T-helper 2 cell treated with Interferon-gamma antibody and Interleukin-4, amounts not matched to agents 5 μg/mL and 100 μg/mL, for 36 hours (primary cell): ENCODE measurements at regions not wholly inside any gene's neighbourhood (a gene's known extent, or its start where the extent isn't known, plus 50 kb on each side); places are given as distances from the start of the nearest gene placed in this dataset.

Source experiments
- DNase-seq: peaks from one replicate; pipeline ENCODE4 v3.0.0; 2021; ENCODE audit warnings: low spot score
- H3K27ac Mint-ChIP-seq: one replicate; pipeline ENCODE4 v1.8.0; 2021; ENCODE audit warnings: mild to moderate bottlenecking, mixed read lengths
- H3K27me3 Mint-ChIP-seq: one replicate; pipeline ENCODE4 v1.8.0; 2021; ENCODE audit warnings: low read depth, mixed read lengths
- H3K36me3 Mint-ChIP-seq: one replicate; pipeline ENCODE4 v1.8.0; 2021; ENCODE audit warnings: low read depth, mixed read lengths
- H3K4me1 Mint-ChIP-seq: one replicate; pipeline ENCODE4 v1.8.0; 2021; ENCODE audit warnings: low read depth, mixed read lengths
- H3K4me3 Mint-ChIP-seq: one replicate; pipeline ENCODE4 v1.8.0; 2022; ENCODE audit warnings: mild to moderate bottlenecking, moderate library complexity, mixed read lengths
- H3K9me3 Mint-ChIP-seq: one replicate; pipeline ENCODE4 v1.8.0; 2021; ENCODE audit warnings: mixed read lengths

DNA sequence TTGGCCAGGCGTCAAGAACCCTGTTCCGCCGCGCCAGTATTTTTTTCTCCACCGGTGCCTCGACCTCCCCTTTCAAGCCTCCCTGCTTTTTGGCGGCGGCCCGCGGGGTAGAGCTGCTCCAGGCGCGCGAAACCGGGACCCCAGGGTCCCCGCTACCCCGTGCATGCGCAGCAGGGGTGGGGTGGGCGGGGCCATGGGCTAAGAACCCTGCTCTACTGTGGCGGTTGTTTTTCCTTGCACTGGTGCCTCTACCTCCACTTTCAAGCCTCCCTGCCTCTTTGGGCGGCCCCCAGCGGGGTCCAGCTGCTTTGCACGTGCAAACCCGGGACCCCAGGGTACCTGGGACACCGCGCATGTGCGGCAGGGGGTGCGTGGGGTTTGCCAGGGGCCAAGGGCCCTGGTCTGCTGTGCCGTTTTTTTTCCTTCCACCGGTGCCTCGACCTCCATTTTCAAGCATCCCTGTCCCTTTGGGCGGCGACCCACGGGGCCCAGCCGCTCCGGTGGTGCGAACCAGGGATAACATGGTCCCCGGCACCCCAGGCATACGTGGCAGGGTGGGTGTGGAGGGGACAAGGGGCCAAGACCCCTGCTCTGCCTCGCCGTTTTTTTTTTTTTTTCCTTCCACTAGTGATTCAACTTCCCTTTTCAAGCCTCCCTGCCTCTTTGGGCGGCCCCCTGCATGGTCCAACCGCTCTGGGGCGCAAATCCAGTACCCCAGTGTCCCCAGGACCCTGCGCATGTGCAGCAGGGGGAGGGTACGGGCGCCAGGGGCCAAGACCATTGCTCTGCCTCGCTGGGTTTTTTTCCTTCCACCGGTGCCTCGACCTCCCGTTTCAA, 326.8 kb downstream of the ALG10 start:
- Mint-ChIP-seq H3K4me3 (no peak overlapping the region), H3K27me3 (no peaks in the 10 kb centered on the region), H3K27ac (no peak overlapping the region), H3K9me3 (peaks cover 5% of the 10 kb centered on the region), H3K4me1 (no peaks in the 10 kb centered on the region), H3K36me3 (no peaks in the 10 kb centered on the region)
- DNase-seq = no peak

DNA sequence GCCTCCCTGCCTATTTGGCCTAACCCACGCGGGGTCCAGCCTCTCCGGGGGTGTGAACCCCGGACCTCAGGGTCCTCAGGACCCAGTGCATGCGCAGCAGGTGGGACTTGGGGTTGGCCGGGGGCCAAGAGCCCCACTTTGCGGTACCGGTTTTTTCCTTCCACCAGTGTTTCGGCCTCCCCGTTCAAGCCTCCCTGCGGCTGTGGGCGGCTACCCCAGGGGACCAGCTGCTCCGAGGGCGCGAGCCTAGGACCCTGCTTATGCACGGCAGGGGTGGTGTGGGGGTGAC, 327.3 kb downstream of the ALG10 start:
- no peak overlapping the region for H3K4me3 Mint-ChIP-seq
- H3K4me1 Mint-ChIP-seq = no peaks in the 10 kb centered on the region
- peaks cover 5% of the 10 kb centered on the region for H3K9me3 Mint-ChIP-seq
- H3K27me3 Mint-ChIP-seq = no peaks in the 10 kb centered on the region
- H3K27ac Mint-ChIP-seq = no peak overlapping the region
- H3K36me3 Mint-ChIP-seq = no peaks in the 10 kb centered on the region
- no peak for DNase-seq

DNA sequence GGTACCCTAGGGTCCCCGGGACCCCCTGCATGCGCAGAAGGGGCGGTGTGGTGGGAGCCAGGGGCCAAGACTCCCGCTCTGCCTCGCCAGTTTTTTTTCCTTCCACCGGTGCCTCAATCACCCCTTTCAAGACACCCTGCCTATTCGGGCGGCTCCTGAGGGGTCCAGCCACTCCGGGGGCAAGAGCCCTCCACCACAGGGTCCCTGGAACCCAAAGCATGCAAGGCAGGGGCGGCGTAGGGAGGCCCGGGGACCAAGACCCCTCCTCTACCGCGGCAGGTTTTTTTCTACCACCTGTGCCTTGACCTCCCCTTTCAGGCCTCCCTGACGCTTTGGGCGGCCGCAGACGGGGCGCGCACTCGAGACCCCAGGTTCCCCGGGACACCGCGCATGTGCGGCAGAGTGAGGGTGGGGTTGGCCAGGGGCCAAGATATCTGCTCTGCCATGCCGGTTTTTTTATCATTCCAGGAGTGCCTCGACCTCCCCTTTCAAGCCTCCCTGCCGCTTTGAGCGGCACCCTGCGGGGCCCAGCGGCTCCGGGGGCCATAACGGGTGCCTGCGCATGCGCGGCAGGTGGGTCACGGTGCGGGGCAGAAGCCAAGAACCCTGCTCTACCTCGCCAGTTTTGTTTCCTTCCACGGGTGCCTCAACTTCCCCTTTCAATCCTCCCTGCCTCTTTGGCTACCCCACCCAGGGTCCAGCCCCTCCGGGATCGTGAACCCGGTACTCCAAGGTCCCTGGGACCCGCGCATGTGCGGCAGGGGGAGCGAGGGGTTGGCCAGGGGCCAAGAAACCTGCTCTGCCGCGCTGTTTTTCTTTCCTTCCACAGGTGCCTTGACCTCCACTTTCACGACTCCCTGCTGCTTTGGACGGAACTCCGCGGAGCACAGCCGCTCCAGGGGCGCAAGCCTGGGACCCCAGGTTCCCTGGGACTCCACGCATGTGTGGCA, 328.1 kb downstream of the ALG10 start:
- H3K36me3 Mint-ChIP-seq = no peaks in the 10 kb centered on the region
- H3K4me3 Mint-ChIP-seq = no peak overlapping the region

DNA sequence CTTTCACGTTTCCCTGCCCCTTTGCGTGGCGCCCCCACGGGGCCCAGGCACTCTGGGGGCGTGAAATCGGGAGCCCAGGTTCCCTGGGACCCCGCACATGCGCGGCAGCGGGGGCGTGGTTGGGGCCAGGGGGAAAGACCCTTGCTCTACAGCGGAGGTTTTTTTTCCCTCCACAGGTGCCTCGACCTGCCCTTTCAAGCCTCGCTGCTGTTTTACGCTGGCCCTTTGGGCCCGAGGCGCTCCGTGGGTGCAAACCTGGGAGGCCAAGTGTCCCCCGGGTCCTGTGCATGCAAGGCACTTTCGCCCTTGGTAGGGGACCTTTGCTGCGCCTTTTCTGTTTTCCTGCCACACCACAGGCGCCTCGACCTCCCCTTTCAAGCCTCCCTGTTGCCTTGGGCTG, 329.8 kb downstream of the ALG10 start:
- Mint-ChIP-seq H3K27me3 (no peaks in the 10 kb centered on the region), H3K36me3 (no peaks in the 10 kb centered on the region), H3K4me1 (no peaks in the 10 kb centered on the region), H3K4me3 (no peak overlapping the region), H3K27ac (no peak overlapping the region), H3K9me3 (peaks cover 5% of the 10 kb centered on the region)
- no peak for DNase-seq

More for the DNA sequence above, 328.1 kb downstream of the ALG10 start:
- no peaks in the 10 kb centered on the region for H3K4me1 Mint-ChIP-seq
- no peak for DNase-seq
- H3K9me3 Mint-ChIP-seq = peaks cover 5% of the 10 kb centered on the region
- no peaks in the 10 kb centered on the region for H3K27me3 Mint-ChIP-seq
- H3K27ac Mint-ChIP-seq = no peak overlapping the region

DNA sequence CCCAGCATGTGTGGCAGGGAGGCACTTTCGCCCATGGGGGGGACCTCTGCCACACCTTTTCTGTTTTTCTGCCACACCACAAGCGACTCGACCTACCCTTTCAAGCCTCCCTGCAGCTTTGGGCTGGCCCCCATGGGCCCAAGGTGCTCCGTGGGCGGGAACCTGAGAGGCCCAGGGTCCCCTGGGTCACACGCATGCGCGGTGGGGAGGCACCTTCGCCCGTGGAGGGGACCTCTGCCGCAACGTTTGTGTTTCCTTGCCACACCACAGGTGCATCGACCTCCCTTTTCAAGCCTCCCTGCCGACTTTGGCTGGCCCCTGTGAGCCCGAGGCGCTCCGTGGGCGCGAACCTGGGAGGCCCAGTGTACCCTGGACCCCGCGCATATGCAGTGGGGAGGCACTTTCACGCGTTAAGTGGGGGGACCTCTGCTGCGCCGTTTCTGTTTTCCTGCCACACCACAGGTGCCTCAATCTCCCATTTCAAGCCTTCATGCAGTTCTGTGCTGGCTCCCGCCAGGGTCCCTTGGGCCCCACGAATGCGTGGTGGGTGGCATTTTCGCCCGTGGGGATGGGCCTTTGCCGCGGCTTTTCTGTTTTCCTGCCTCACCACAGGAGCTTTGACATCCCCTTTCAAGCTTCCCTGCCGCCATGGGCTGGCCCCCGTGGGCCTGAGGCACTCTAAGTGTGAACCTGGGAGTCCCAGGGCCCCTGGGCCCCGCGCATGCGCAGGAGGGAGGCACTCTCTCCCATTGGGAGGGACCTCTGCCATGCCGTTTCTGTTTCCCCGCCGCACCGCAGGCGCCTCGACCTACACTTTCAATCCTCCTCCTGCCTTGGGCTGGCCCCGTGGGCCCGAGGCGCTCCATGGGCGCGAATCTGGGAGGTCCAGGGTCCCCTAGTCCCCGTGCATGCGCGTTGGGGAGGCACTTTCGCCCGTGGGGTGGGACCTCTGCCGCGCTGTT, 332.2 kb downstream of the ALG10 start:
- no peak for DNase-seq
- Mint-ChIP-seq H3K27ac (no peak overlapping the region), H3K9me3 (no peaks in the 10 kb centered on the region), H3K4me1 (no peaks in the 10 kb centered on the region), H3K4me3 (no peak overlapping the region), H3K36me3 (no peaks in the 10 kb centered on the region), H3K27me3 (no peaks in the 10 kb centered on the region)

DNA sequence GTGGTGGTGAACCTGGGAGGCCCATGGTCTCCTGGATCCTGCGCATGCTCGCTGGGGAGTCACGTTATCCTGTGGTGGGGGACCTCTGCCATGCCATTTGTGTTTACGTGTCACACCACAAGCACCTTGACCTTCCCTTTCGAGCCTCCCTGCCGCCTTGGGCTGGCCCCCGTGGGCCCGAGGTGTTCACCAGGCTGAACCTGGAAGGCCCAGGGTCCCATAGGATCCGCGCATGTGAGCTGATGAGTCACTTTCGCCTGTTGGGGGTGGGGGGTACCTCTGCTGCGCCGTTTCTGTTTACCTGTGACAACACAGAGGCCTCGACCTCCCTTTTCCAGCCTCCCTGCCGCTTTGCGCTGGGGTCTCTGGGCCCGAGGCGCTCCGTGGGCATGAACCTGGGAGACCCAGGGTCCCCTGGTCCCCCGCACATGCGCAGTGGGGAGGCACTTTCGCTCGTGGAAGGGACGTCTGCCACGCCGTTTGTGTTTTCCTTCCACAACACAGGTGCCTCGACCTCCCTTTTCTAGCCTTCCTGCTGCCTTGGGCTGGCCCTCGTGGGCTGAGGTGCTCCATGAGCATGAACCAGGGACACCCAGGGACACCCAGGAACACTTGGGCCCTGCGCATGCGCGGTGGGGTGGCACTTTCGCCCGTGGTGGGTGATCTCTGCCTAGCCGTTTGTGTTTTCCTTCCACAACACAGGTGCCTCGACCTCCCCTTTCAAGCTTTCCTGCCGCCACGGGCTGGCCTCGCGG, 334.1 kb downstream of the ALG10 start:
- no peak overlapping the region for H3K27ac Mint-ChIP-seq
- H3K36me3 Mint-ChIP-seq = no peaks in the 10 kb centered on the region
- no peaks in the 10 kb centered on the region for H3K4me1 Mint-ChIP-seq
- H3K27me3 Mint-ChIP-seq = no peaks in the 10 kb centered on the region
- DNase-seq = no peak
- H3K4me3 Mint-ChIP-seq = no peak overlapping the region
- no peaks in the 10 kb centered on the region for H3K9me3 Mint-ChIP-seq

DNA sequence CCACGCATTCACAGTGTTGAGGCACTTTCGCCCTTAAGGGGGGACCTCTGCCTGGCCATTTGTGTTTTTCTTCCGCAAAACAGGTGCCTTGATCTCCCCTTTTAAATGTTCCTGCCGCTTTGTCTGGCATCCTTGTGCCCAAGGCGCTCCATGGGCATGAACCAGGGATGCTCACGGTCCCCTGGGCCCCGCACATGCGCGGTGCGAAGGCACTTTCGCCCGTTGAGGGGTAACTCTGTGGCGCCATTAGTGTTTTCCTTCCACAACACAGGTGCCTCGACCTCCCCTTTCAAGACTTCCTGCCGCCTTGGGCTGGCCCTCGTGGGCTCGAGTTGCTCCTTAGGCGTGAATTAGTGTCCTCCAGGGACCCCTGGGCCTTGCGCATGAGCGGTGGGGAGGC, 335.5 kb downstream of the ALG10 start:
- no peak for DNase-seq
- no peaks in the 10 kb centered on the region for H3K36me3 Mint-ChIP-seq
- H3K4me3 Mint-ChIP-seq = no peak overlapping the region
- H3K9me3 Mint-ChIP-seq = no peaks in the 10 kb centered on the region
- H3K4me1 Mint-ChIP-seq = no peaks in the 10 kb centered on the region
- no peaks in the 10 kb centered on the region for H3K27me3 Mint-ChIP-seq
- H3K27ac Mint-ChIP-seq = no peak overlapping the region

DNA sequence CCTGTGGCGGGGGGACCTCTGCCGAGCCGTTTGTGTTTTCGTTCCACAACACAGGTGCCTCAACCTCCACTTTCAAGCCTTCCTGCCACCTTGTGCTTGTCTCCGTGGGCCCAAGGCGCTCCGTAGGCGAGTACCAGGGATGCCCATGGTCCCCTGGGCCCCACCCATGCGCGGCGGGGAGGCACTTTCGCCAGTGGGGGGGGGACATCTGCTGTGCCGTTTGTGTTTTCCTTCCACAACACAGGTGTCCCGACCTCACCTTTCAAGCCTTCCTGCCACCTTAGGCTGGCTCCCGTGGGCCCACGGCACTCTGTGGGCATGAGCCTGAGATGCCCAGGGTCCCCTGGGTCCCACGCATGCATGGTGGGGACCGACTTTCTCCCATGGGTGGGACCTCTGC, 335.9 kb downstream of the ALG10 start:
- Mint-ChIP-seq H3K27me3 (no peaks in the 10 kb centered on the region), H3K9me3 (no peaks in the 10 kb centered on the region), H3K4me3 (no peak overlapping the region), H3K4me1 (no peaks in the 10 kb centered on the region), H3K27ac (no peak overlapping the region), H3K36me3 (no peaks in the 10 kb centered on the region)
- no peak for DNase-seq

DNA sequence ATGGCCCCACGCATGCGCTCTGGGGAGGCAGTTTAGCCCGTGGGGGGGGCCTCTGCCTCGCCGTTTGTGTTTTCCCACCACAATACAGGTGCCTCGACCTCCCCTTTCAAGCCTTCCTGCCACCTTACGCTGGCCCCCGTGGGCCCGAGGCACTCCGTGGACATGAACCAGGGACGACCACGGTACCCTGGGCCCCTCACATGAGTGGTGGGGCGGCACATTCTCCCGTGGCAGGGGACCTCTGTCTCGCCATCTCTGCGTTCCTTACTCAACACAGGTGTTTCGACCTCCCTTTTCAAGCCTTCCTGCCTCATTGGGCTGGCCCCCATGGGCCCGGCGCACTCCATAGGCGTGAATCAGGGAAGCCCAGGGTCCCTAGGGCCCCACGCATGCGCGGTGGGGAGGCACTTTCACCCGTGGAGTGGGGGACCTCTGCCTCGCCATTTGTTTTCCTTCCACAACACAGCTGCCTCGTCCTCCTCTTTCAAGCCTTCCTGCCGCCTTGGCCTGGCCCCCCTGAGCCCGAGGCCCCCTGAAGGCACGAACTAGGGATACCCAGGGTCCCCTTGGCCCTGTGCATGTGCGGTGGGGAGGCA, 339.5 kb downstream of the ALG10 start:
- no peaks in the 10 kb centered on the region for H3K4me1 Mint-ChIP-seq
- no peaks in the 10 kb centered on the region for H3K27me3 Mint-ChIP-seq
- H3K27ac Mint-ChIP-seq = no peak overlapping the region
- H3K9me3 Mint-ChIP-seq = peaks cover 12% of the 10 kb centered on the region
- no peak for DNase-seq
- peaks cover 3% of the 10 kb centered on the region for H3K36me3 Mint-ChIP-seq
- no peak overlapping the region for H3K4me3 Mint-ChIP-seq

DNA sequence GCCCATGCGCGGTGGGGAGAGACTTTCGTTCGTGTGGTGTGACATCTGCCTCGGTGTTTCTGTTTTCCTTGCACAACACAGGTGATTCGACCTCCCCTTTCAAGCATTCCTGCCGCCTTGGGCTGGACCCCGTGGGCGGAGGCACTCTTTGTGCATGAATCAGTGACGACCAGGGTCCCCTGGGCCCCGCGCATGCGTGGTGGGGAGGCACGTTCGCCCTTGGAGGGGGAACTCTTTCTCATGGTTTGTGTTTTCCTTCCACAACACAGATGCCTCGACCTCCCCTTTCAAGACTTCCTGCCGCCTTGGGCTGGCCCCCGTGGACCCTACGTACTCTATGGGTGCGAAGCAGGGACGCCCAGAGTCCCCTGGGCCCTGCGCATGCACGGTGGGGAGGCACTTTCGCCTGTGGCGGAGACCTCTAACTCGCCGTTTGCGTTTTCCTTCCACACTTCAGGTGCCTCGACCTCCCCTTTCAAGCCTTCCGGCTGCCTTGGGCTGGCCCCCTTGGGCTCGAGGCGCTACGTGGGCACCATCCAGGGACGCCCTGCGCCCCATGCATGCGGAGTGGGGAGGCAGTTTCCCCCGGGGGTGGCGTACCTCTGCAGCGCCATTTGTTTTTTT, 340.9 kb downstream of the ALG10 start:
- Mint-ChIP-seq H3K4me3 (no peak overlapping the region), H3K27ac (no peak overlapping the region), H3K36me3 (peaks cover 3% of the 10 kb centered on the region), H3K27me3 (no peaks in the 10 kb centered on the region), H3K4me1 (no peaks in the 10 kb centered on the region), H3K9me3 (peaks cover 12% of the 10 kb centered on the region)
- no peak for DNase-seq

DNA sequence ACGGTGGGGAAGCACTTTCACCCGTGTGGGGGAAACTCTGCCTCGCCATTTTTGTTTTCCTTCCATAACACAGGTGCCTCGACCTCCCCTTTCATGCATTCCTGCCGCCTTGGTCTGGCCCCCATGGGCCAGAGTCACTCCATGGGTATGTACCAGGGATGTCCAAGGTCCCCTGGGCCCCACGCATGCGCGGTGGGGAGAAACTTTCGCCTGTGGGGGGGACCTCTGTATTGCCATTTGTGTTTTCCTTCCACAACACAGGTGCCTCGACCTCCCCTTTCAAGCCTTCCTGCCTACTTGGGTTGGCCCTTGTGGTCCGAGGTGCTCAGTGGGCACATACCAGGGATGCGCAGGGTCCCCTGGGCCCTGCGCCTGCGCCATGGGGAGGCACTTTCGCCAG, 345.8 kb downstream of the ALG10 start:
- H3K27me3 Mint-ChIP-seq = no peaks in the 10 kb centered on the region
- no peak overlapping the region for H3K27ac Mint-ChIP-seq
- no peaks in the 10 kb centered on the region for H3K4me1 Mint-ChIP-seq
- H3K4me3 Mint-ChIP-seq = no peak overlapping the region
- peaks cover 15% of the 10 kb centered on the region for H3K9me3 Mint-ChIP-seq
- no peak for DNase-seq
- H3K36me3 Mint-ChIP-seq = peaks cover 3% of the 10 kb centered on the region

DNA sequence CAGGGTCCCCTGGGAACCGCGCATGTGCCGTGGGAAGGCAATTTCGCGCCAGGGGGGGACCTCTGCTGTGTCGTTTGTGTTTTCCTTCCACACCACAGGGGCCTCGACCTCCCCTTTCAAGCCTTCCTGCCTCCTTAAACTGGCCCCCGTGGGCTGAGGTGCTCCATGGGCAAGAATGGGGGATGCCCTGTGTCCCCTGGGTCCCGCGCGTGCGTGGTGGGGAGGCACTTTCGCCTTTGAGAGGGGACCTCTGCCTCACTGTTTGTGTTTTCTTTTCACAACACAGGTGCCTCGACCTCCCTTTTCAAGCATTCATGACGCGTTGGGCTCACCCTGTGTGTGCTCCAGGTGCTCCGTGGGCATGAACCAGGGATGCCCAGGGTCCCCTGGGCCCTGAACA, 348.8 kb downstream of the ALG10 start:
- H3K4me3 Mint-ChIP-seq = no peak overlapping the region

More for the DNA sequence above, 348.8 kb downstream of the ALG10 start:
- H3K27ac Mint-ChIP-seq = no peak overlapping the region
- peaks cover 6% of the 10 kb centered on the region for H3K9me3 Mint-ChIP-seq
- H3K27me3 Mint-ChIP-seq = no peaks in the 10 kb centered on the region
- no peaks in the 10 kb centered on the region for H3K36me3 Mint-ChIP-seq
- no peaks in the 10 kb centered on the region for H3K4me1 Mint-ChIP-seq
- no peak for DNase-seq
